Activated T-helper 17 cell treated with anti-CD3 and anti-CD28 coated beads, Interleukin-2, amount 50 U/mL, for 72 hours (primary cell): ENCODE measurements at regions not wholly inside any gene's neighbourhood (a gene's known extent, or its start where the extent isn't known, plus 50 kb on each side); places are given as distances from the start of the nearest gene placed in this dataset.
"Not testable (repeated sequence)": the region's sequence is repeated elsewhere in the genome, so short reads cannot be mapped to it uniquely, and the experiment has no call there.

ENCODE experiments used
- ATAC-seq: fragments of 150-1000 bp; cut with Tn5 transposase; replicated peaks from 2 replicates; pipeline ENCODE4 v1.10.0; 2021; ENCODE audit warnings: mild to moderate bottlenecking, moderate library complexity
- H3K27ac Mint-ChIP-seq: one replicate; pipeline ENCODE4 v1.8.0; 2022; ENCODE audit warnings: mixed read lengths
- H3K27me3 Mint-ChIP-seq: one replicate; pipeline ENCODE4 v1.8.0; 2022; ENCODE audit warnings: mixed read lengths
- H3K36me3 Mint-ChIP-seq: one replicate; pipeline ENCODE4 v1.8.0; 2022; ENCODE audit warnings: low read depth, mild to moderate bottlenecking, mixed read lengths
- H3K4me1 Mint-ChIP-seq: one replicate; pipeline ENCODE4 v1.8.0; 2022; ENCODE audit warnings: mixed read lengths
- H3K4me3 Mint-ChIP-seq: one replicate; pipeline ENCODE4 v1.8.0; 2022; ENCODE audit warnings: mild to moderate bottlenecking, mixed read lengths
- H3K9me3 Mint-ChIP-seq: one replicate; pipeline ENCODE4 v1.8.0; 2022; ENCODE audit warnings: mixed read lengths

DNA sequence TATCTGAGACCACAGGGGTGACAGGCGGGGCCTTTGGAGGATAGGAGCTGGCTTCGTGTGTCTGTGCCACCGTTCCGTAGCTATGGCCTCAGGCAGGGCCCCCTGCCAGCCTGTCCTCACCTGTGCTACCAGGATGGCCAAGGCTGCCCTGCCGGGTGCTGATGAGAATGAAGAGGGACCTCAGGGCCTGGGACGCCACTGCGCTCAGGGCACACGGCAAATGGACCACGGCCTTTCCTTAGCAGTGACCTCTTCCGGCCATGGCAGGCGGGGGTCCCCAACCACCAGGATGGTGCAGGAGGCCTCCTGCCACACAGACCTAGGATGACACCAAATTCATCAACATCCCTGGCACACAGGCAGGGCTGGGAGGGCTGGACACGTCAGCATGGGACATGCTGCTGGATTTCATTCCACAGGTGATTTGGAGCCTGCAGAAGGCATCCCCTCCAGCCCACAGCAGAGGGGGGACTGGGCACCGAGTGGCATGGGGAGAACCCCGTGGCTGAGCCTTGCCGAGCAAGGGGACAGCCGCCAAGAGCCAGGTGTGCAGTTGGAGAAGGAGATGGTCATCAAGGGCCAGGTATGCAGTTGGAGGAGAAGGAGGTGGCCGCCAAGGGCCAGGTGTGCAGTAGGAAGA is 1321.0 kb downstream of the BRD1 start:
- Mint-ChIP-seq H3K4me1 (no peaks in the 10 kb centered on the region), H3K9me3 (no peaks in the 10 kb centered on the region), H3K36me3 (no peaks in the 10 kb centered on the region), H3K4me3 (no peak overlapping the region), H3K27ac (no peak overlapping the region), H3K27me3 (no peaks in the 10 kb centered on the region)
- no peak for ATAC-seq

- no peaks in the 10 kb centered on the region for H3K36me3 Mint-ChIP-seq
- ATAC-seq, result no peak
- no peaks in the 10 kb centered on the region for H3K27me3 Mint-ChIP-seq
- H3K4me1 Mint-ChIP-seq, result no peaks in the 10 kb centered on the region
- H3K9me3 Mint-ChIP-seq, result no peaks in the 10 kb centered on the region
- H3K4me3 Mint-ChIP-seq, result no peak overlapping the region
- no peak overlapping the region for H3K27ac Mint-ChIP-seq
These were observed 1321.8 kb downstream of the BRD1 start for GRCh38 chr22:48505891-48506290.

DNA sequence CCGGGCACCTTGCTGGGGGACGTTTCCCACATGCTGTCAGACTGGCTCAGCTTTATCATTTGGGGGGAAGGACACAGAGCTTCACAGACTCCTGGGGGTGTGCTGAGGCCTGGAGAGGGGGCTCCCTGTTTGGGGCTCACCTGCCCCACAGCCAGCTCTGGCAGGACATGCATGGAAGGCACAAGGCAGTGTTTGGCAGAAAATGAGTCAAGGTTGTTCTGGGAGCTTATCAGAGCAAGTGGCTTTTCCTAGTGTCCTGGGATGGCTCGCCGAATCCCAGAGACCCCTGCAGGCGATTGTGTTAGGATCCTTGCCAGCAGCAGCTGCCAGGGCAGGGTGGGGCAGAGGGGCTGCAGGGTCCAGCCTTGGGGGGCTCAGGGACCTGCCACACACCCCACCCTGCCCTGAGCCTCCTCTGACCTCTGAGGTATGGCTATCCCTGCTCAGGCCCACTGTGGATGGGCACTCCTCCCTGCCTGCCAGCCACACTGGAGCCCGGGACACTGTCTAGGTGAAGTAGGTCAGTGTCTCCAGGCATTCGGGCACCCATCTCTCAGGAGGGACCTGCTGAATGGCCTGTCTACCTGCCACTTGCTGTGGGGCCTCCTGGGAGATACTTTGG is 1323.0 kb downstream of the BRD1 start:
- Mint-ChIP-seq H3K4me3 (no peak overlapping the region), H3K27ac (no peak overlapping the region), H3K27me3 (no peaks in the 10 kb centered on the region), H3K36me3 (no peaks in the 10 kb centered on the region), H3K4me1 (no peaks in the 10 kb centered on the region), H3K9me3 (no peaks in the 10 kb centered on the region)
- no peak for ATAC-seq

DNA sequence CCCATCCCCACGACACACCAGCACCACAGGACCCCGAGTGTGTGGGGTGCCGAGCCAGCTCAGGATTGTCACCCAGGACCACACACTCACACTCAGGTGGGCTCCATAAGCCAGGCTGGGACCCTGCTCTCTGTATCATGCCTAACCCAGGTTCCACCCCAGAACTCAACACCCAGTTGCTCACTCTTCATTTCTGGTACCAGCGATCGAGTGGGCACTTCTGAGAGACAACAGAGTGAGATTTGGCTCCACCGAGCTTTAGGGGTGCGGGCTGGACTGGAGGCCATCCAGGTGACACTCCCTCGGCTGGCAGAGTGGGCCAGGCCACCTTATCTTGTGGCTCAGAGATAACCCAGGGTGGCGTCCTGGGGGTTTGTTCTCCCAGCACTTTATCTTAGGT is 1323.8 kb downstream of the BRD1 start:
- H3K9me3 Mint-ChIP-seq, result no peaks in the 10 kb centered on the region

GRCh38 chr22:48503035-48503625 is 1324.5 kb downstream of the BRD1 start:
- Mint-ChIP-seq H3K27ac (no peak overlapping the region), H3K27me3 (no peaks in the 10 kb centered on the region), H3K4me3 (no peak overlapping the region), H3K9me3 (no peaks in the 10 kb centered on the region), H3K36me3 (no peaks in the 10 kb centered on the region), H3K4me1 (no peaks in the 10 kb centered on the region)
- ATAC-seq, result no peak

More for the DNA sequence above, 1323.8 kb downstream of the BRD1 start:
- ATAC-seq, result no peak
- Mint-ChIP-seq H3K4me3 (no peak overlapping the region), H3K4me1 (no peaks in the 10 kb centered on the region), H3K27me3 (no peaks in the 10 kb centered on the region), H3K27ac (no peak overlapping the region), H3K36me3 (no peaks in the 10 kb centered on the region)

DNA sequence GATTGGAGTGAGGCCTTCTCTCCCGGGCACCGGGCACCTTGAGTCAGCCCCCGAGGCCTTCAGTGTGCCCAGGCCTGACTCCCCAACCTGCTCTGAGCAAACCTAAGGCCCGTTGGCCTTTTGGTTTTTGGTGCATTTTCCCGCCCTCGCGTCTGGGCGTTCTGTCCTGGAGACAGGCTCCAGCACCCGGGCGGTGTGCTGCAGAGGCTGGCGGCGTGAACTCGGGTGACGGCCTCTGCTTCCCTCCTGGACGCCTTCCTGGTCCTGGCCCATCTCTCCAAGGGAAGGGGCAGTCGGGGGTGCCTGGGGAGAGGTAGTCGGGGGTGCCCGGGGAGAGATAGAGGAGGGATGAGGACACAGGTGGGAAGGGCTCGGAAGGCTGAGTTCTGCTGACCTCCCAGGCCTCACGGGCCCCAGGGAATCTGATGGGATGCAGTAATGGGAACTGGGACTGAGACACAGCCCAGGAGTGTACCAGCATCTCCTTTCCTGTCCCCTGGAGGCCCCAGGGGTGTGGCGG is 1326.4 kb downstream of the BRD1 start:
- Mint-ChIP-seq H3K4me3 (no peak overlapping the region), H3K9me3 (no peaks in the 10 kb centered on the region), H3K4me1 (no peaks in the 10 kb centered on the region), H3K27ac (no peak overlapping the region), H3K36me3 (no peaks in the 10 kb centered on the region), H3K27me3 (no peaks in the 10 kb centered on the region)
- no peak for ATAC-seq

DNA sequence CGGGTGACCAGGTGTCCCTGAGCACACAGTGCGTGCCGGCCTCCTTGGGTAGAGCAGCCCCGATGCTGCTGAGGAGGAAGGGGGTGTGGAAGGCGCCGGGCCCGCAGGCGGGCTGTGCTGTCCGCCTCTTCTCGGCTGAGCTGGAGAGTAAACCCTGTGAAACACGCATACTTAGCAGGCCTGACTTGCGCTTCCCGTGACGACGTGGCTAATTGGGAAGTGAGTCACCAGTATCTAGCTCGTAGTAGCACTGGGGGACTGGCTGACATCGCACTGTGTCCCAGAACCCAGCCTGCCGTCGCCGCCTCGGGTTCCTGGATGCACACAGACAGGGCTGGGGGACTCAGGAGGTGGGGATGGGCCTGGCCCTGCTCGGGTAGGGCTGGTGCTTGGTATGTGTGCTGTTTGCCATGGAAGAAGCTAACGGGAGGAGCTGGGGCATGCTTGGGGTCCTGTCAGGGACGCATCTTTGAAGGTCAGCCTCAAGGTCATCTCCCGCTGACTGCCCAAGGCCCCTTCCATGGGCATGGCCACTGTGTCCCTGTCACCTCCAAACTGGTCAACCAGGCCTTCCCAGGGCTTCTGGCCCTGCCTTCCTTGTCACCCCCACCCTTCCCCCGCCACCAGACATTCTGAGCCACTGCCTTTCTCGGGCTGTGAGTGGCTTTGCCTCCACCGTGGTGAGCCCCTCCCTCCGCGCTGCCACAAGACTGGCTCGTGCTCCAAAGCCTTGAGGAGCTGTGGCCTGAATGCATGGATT is 1327.0 kb downstream of the BRD1 start:
- no peak for ATAC-seq
- H3K9me3 Mint-ChIP-seq, result no peaks in the 10 kb centered on the region
- no peak overlapping the region for H3K4me3 Mint-ChIP-seq
- no peak overlapping the region for H3K27ac Mint-ChIP-seq
- no peaks in the 10 kb centered on the region for H3K36me3 Mint-ChIP-seq
- peaks cover 3% of the 10 kb centered on the region for H3K27me3 Mint-ChIP-seq
- no peaks in the 10 kb centered on the region for H3K4me1 Mint-ChIP-seq

- Mint-ChIP-seq H3K4me3 (no peak overlapping the region), H3K4me1 (no peaks in the 10 kb centered on the region), H3K36me3 (no peaks in the 10 kb centered on the region), H3K27ac (no peak overlapping the region), H3K9me3 (no peaks in the 10 kb centered on the region), H3K27me3 (peaks cover 6% of the 10 kb centered on the region)
- ATAC-seq, result no peak
These were observed 1327.9 kb downstream of the BRD1 start for GRCh38 chr22:48499456-48500425.

DNA sequence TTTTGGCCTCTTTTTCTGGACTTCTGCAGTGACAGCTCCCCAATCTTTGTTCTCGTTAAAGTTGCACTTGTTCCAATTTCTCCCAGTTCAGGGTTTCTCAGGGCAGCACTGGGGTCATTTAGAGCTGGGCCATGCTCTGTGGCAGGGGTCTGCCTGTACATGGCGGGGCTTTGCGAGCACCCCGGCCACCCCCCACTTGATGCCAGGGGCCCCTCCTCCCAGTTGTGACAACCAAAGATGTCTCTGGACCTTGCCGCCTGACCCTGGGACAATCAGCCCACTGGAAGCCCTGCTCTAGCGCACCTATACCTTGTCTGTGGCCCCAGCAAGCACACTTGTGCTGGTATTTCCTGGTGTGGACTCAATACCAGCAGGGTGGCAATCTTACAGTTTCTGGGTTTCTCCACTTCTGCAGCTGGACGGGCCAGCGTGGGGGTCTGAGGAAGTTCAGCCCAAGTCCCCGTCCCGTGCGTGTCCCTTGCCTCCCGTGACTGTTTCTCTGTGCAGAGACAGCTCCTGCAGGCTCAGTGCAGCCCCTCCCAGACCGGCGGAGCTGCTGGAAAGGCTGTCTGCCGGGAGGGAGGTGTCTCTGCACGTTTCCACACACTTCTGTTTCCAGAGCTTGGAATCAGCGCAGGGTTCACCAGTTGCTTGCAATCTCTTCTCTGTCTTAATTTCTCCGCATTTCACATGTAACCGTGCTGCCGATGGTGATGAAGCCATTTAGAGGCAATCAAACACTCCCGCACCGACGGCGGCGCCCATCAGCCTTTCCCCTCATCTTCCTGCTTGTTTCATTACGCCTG is 1328.9 kb downstream of the BRD1 start:
- no peaks in the 10 kb centered on the region for H3K36me3 Mint-ChIP-seq
- H3K4me3 Mint-ChIP-seq, result no peak overlapping the region
- H3K4me1 Mint-ChIP-seq, result no peaks in the 10 kb centered on the region
- no peak overlapping the region for H3K27ac Mint-ChIP-seq
- H3K9me3 Mint-ChIP-seq, result no peaks in the 10 kb centered on the region
- H3K27me3 Mint-ChIP-seq, result peaks cover 12% of the 10 kb centered on the region
- no peak for ATAC-seq

DNA sequence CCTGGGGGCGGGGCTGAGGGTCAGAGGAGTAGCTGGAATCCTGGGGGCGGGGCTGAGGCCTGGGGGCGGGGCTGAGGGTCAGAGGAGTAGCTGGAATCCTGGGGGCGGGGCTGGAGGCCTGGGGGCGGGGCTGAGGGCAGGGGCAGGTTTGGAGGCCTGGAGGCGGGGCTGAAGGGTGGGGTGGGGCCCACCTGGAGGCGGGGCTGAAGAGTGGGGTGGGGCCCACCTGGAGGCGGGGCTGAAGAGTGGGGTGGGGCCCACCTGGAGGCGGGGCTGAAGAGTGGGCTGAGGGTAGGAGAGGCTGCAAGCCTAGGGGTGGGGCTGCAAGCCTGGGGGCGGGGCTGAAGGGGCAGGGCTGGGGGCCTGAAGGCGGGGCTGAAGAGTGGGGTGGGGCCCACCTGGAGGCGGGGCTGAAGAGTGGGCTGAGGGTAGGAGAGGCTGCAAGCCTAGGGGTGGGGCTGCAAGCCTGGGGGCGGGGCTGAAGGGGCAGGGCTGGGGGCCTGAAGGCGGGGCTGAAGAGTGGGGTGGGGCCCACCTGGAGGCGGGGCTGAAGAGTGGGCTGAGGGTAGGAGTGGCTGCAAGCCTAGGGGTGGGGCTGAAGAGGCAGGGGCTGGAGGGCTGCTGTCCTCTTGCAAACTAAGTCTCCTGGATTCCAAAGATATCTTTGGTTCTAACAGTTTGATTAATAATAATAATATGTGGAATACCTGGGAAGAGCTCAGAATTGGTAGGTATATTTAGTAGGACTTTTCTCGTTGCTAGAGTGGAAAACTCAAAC is 1329.7 kb downstream of the BRD1 start:
- not testable (repeated sequence) for H3K27ac Mint-ChIP-seq, H3K4me3 Mint-ChIP-seq, H3K9me3 Mint-ChIP-seq, H3K36me3 Mint-ChIP-seq, ATAC-seq, H3K4me1 Mint-ChIP-seq
- peaks cover 15% of the 10 kb centered on the region for H3K27me3 Mint-ChIP-seq

GRCh38 chr22:48496987-48497650 is 1330.6 kb downstream of the BRD1 start:
- Mint-ChIP-seq H3K4me1 (no peaks in the 10 kb centered on the region), H3K36me3 (no peaks in the 10 kb centered on the region), H3K27me3 (peaks cover 23% of the 10 kb centered on the region), H3K4me3 (no peak overlapping the region), H3K27ac (no peak overlapping the region), H3K9me3 (no peaks in the 10 kb centered on the region)
- ATAC-seq, result no peak

DNA sequence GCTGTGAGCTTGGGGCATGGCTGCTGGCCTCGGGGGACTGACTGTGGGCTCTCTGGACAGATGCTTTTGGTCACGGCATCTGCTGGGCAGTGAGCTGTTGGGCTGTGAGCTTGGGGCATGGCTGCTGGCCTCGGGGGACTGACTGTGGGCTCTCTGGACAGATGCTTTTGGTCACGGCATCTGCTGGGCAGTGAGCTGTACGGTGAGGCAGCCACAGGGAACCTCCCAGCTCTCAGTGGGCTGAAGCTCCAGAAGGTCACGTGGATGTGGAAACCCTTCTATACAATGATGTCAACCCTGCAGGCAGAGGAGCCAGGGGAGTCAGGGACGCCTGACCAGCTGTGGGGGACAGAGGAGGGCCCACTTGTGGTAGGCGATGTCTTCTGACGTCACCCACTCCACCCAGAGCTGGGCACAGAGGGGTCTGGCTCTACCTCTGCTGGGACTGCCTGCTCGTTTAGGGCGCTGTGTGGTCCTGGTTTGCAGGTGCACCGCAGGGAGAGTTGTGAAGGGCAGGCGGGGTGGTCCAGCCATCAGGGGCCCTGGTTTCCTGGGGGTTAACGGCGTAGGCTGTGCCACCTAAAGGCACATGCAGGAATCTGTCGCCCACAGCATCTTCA is 1331.3 kb downstream of the BRD1 start:
- no peak for ATAC-seq
- H3K4me1 Mint-ChIP-seq, result no peaks in the 10 kb centered on the region
- H3K9me3 Mint-ChIP-seq, result no peaks in the 10 kb centered on the region
- peaks cover 28% of the 10 kb centered on the region for H3K27me3 Mint-ChIP-seq
- no peak overlapping the region for H3K4me3 Mint-ChIP-seq
- no peak overlapping the region for H3K27ac Mint-ChIP-seq
- no peaks in the 10 kb centered on the region for H3K36me3 Mint-ChIP-seq
